ENCODE measurements at regions not wholly inside any gene's neighbourhood (a gene's known extent, or its start where the extent isn't known, plus 50 kb on each side); places are given as distances from the start of the nearest gene placed in this dataset.

DNA sequence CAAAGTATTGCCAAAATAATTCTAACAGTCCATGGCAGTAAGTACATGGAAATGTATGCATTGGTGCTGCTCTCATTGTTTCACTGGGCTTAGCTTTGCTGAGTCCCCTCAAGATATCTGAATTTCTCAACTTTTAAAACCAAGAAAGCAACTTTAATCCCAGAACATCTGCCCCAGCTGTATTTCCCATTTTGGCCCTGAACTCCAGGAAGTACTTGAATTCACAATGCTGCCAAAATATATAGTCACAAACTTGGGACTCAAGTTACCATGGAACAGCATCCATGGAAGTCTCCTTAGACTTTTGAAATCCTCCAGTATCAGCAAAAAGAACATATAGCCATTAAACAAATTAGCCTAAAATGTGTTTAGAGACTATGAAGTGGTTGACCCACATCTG is 78.5 kb upstream of the FLRT2 start:
- no peak for DNase-seq

DNA sequence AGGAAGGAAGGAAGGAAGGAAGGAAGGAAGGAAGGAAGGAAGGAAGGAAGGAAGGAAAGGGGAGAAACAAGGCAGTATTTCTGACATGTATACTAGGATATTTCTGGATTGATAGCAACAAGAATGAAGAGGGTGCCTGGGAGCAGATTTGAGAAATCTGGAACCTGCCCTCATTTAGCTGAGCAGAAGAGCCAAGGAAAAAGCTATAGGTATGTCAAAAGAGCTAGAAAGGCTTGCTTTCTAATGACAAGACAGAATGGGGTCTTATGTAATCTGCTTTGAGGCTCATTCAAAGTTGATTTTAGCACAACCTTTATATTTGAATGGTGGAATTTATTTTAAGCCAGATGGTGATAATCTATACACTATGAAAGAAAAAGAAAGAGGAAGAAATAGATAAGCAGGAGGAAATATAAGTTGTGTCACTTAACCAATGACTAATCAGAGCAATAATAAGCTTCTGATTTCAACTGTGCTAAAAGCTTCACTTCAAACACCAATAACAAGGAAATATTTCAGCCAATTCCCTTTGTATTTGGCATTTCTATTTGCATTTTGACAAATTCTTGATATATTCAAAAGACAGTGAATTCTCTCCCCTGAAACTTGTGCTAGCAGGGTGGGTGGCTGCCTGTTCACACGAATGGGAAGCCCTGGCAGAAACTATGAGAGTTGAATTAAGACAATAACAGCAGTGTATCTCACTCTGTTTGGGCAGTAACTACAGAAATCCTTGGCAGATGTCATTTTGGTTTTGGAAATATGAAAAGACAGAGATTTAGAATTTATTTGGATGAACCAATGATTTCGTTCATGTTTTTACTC is 76.3 kb upstream of the FLRT2 start:
- no peak for DNase-seq

DNA sequence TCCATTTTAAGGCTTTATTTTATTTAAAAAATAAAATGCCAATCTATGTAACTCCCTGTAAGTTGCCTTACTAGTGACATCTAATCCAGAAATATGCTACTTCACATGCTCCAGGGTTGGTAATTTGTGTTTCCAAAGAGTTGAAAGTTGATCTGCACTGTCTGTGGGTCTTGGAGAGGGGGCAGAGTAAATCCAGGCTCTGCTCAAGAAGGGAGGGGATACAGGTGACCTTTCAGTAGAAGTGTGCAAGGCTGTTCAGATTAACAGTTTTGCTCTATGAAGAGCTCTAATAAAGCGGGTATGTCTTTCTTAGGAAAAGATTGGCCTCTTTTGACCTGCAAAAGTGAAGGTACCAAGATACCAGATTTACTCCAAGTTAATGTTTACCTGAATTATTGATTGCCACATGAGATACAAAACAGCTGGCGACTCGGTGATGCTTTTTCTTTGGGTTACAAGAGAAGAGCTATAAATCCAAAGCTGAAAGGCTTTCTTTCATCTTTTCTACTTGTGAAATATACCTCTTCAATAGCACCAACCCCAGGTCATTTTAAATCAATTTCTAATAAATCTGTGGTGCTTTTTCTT is 75.6 kb upstream of the FLRT2 start:
- no peak for DNase-seq

DNA sequence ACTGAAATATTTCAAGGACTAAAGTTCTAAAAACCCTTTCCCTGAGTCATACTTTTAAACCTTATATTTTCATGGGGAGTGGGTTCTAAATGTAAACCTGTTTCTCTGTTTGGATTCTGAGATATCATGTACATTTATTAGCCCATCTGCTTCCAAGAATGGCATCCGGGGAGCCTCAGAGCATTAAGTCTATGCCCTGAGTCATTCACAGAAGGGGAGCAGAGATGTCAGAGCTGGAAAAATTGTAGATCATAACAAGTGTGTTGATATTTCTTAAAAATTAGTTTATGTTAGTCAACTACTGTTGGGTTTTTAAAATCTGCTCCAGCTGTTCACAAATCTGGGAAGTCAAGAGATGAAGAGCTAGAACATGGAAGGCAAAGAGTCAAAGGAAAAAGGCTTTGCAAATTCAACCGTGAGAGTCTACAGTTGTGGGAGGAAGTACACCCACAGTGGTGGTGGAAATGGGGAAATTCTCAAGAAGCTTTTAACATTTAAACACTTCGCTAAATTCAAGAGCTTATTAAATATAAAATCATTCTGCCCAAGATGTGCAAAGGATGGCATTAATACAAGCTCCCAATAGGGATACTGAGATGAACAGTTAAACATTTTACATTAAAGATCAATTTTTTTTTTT is 70.5 kb upstream of the FLRT2 start:
- no peak for DNase-seq

DNA sequence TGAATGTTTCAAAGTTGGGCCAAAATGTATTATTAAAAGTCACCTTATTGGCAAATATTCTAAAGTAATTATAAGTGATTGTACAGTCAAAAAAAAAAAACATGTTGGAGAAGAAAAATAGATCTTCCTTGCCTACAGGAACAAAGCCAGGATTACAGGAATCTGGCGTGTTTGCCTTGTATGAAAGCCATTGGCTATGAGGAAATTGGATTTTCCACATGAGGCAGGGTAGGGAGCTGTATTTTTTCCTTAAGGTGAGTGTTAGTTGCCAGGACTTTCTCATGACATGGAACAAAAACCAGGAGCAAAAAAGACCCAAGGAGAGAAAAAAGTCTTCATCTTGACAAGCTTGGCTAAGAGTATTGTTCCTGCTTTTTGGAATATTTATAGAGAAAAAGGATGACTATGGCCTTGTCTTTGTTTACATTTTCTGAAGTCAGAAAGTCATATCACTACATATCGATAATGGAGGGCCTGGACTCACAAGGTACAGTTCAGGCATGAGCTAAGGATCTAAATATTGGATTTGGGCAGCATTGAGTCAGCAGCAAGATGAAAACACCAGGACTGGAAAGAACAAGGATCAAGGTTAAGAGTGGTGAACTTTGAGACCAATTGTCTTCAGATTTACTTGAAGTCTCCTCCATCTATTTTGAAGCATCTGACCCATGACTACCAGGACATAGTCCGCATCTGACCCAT is 68.4 kb upstream of the FLRT2 start:
- no peak for DNase-seq

DNA sequence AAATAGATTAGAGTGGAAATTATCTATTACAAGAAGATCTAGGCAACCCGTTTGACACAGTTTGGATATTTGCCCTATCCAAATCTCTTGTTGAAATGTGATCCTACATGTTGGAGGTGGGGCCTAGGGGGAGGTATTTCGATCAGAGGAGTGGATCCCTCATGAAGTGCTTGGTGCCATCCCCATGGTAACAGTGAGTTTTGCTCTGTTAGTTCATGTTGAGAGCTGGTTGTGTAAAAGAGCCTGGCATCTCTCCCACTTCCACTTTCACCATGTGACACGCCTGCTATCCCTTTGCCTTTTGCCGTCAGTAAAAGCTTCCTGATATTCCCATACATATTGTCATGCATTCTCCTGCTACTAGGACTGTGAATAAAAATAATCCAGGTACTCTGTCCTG is 66.4 kb upstream of the FLRT2 start:
- DNase-seq, result no peak

DNA sequence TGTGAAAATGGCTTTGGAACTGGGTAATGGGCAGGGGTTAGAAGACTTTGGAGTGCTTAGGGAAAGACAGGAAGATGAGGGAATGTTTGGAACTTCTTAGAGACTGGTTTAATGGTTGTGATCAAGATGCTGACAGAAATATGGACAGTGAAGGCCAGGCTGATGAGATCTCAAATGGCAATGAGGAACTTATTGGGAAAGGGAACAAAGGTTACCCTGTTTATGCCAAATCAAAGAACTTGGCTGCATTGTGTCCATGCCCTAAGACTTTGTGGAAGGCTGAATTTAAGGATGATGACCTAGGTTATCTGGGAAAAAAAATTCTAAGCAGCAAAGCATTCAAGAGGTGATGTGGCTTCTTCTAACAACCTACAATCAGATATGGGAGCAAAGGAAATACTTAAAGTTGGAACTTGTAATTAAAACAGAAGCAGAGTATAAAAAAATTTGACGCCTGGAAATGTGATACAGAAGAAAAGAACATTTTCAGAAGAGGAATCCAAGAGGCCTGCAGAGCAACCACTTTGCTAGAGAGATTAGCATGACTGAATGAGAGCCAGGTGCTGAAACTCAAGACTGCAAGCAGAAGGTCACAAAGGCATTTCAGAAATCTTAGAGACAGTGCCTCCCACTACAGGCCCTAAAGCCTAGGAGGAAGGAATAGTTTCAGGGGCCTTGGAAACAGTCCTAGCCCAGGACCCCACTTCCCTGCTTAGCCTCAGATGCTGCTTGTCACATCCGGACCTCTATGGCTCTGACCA is 65.6 kb upstream of the FLRT2 start:
- no peak for DNase-seq

DNA sequence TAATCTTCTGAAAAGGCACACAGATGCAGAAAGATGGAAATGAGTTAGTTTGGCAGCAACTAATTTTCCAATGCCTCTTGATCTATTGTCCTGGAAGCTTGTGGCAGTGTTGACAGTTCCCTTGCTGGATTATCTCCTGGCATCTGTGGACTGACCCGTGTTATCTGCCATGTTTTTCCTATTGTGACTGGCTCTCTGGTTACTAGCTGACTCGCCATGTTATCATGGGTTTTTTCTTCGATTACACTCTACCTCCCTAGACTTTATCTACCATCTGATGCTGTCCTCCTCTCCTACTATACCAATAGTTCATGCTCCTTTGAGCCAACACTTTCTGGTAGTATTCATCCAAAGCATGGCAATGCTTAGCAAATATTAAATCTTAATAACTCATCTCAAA is 63.3 kb upstream of the FLRT2 start:
- DNase-seq, result no peak

DNA sequence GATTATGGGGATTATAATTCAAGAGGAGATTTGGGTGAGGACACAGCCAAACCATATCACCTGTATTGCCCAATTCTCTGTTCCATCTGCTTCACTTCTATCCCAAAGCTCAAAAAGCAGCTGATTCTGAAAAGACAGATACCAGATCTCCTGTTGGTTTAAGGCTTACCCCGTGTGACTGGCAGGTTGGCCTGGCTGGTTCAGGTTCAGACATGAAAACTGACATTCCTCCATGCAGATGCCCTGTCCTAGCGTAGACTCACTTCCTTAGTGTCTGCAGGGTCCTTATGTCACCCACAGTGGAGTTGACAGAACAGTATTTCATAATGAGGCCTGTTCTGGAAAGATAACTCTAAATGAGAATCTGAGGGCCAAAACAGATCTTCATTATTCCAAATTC is 61.1 kb upstream of the FLRT2 start:
- no peak for DNase-seq

DNA sequence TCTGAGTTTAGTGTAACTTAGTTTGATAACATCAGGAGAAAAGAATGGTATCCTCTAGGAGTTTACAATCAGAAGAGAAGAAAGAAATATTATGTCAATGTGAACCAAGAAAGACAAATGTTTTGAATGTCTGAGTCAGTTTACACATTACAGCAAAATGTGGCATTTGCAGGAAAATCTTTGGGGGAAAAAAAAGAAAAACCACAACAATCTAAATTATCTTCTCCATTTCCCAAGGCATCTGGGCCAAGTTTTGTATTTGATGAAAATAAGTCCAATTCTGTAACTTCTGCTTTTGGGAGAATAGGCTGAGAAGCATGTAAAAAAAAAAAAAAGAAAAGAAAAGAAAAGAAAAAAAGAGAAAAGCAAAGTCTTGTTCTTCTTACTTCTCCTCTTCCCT is 58.8 kb upstream of the FLRT2 start:
- DNase-seq, result no peak

DNA sequence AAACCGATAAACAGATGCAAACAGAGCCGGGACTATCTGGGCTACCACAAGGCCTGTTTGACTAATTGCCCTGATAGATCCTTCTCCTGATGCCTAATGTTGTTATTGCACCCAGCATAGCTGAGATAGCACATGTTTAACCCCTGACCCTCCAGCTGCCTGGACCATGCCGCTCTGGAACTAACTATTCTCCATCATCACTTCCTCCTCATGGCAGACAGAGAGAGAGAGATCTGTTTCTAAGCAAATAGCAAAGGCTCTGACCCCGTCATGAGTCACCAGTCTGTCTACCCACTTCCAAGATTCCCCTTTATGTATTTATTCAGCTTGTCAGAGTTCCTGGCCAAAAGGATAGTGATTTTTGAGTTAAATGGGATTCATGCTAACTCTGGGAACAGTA is 58.2 kb upstream of the FLRT2 start:
- DNase-seq, result no peak

DNA sequence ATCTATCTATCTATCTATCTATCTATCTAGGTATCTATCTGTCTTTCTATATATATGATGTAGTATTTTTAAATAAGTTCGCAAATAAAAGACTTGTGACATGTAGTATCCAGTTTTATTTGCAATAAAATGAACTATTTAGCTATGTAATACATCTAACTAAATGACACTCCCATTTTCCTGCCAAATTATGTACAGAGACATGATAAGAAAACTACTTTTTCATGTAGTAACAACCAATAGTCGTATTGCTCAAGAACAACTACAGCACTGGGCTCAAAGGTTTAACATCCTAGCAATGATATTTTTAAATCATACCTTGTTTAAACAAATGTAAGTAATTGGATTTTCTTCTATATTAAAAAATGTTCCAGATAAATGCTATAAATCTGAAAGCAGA is 55.5 kb upstream of the FLRT2 start:
- DNase-seq, result no peak

DNA sequence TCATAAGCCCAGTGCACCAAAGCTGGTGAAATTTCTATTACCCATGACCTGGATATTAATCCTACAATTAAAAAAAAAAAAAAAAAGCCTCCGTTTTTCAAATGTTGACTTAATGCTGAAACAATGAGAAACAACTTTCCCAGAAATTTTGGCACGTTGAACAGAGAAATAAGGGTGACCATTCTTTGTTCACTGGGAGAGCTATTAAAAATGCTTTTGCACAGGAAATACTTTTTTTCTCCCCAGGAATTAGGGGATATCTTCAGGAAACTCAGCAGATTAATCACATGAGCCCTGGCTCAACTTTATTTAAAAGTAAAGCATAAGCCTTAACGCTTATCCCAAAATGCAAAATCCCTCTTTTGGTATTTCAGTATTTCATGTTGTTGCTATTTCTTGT is 54.8 kb upstream of the FLRT2 start:
- DNase-seq, result no peak

DNA sequence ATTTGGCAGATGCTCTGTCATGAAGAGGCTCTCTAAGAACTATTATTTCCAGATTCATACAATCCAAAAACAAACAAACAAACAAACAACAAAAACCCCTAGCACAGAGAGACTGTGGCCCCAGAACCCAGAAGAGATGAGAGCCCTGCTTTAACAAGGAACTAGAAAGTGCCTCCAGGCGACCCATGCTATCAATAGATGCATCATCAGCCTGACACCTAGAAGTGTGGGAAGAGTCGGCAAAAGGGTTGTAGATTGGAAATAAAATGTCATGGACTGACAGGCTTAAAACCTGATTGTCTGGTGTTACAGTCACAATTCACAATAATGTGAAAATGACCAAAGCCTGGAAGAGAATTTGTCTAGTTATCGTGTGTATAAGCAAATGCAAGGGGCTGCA is 50.6 kb upstream of the FLRT2 start:
- DNase-seq, result no peak

DNA sequence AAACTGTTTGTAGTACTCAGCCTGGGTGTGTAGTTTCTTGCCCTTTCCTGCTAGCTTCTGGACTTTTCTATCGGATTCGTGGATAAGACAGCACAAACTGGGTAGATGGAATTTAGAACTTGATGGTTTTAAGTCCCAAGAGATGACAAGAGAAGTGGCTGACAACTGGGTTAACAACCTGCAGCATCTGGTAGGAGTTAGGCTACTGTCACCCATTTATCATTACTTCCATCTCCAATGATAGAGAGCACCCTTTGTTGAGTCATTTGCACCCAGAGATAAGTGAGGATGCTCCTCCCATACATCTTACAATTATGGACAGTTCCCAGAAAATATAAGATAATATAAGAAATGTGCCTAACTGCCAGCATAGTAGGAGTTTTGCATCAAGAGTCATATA is 50.2 kb upstream of the FLRT2 start:
- DNase-seq, result no peak

All from NCI-H1417 treated with DMSO at 0.1 percent for 48 hours (cell line).